ENCODE measurements at regions not wholly inside any gene's neighbourhood (a gene's known extent, or its start where the extent isn't known, plus 50 kb on each side); places are given as distances from the start of the nearest gene placed in this dataset.

DNA sequence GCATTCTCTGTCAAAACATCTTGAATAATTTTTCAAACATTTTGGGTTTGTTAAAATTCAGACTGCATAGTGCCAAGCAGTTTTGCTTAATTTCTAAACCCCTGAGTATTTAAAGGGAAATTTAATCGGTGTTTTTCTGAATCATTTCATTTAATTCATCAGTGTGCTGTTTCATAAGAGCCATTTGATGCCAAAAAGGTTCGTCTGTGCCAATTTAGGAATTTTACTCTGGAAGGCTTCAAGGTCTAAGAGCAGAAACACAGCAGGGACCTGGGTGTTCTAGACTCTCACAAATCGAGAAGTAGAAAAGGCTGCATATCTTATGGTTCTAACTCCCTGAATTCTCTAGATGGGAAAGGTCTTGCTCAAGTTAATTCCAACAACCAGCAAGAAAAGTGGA, 311.9 kb upstream of the NT5C1B start:
- TF ChIP-seq, protein P1, sequence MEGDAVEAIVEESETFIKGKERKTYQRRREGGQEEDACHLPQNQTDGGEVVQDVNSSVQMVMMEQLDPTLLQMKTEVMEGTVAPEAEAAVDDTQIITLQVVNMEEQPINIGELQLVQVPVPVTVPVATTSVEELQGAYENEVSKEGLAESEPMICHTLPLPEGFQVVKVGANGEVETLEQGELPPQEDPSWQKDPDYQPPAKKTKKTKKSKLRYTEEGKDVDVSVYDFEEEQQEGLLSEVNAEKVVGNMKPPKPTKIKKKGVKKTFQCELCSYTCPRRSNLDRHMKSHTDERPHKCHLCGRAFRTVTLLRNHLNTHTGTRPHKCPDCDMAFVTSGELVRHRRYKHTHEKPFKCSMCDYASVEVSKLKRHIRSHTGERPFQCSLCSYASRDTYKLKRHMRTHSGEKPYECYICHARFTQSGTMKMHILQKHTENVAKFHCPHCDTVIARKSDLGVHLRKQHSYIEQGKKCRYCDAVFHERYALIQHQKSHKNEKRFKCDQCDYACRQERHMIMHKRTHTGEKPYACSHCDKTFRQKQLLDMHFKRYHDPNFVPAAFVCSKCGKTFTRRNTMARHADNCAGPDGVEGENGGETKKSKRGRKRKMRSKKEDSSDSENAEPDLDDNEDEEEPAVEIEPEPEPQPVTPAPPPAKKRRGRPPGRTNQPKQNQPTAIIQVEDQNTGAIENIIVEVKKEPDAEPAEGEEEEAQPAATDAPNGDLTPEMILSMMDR (IDR thresholded peaks at IDR 0.05): no peak
- TF ChIP-seq POLR2A (IDR thresholded peaks at IDR 0.05): no peak

Data from heart left ventricle (tissue), 13 donors.